Mesenchymal stem cell (in vitro differentiated cells and primary cell): ENCODE measurements at regions not wholly inside any gene's neighbourhood (a gene's known extent, or its start where the extent isn't known, plus 50 kb on each side); places are given as distances from the start of the nearest gene placed in this dataset.

Source experiments
- DNase-seq: peaks from one replicate; pipeline ENCODE4 v3.0.0-alpha.2; 2013
- H2AFZ ChIP-seq: one replicate; pipeline ENCODE4 v1.6.1; 2013; ENCODE audit warnings: low read depth, mild to moderate bottlenecking, control low read depth, inconsistent platforms, low read length, moderate library complexity
- H2AK5ac ChIP-seq: 2 replicates; pipeline ENCODE4 v1.6.1; 2013; ENCODE audit warnings: low read length, moderate library complexity, mild to moderate bottlenecking, inconsistent platforms; ENCODE audit not compliant: severe bottlenecking
- H2BK120ac ChIP-seq: one replicate; pipeline ENCODE4 v1.6.1; 2013; ENCODE audit warnings: low read depth, mild to moderate bottlenecking, inconsistent platforms, low read length, moderate library complexity
- H2BK12ac ChIP-seq, 2 experiments: one replicate each; pipeline ENCODE4 v1.6.1; 2013; ENCODE audit warnings: inconsistent platforms in 2 of 2, low read length in 2 of 2, mild to moderate bottlenecking in 2 of 2, moderate library complexity in 2 of 2, control low read depth in 1 of 2
- H2BK15ac ChIP-seq: one replicate; pipeline ENCODE4 v1.6.1; 2013; ENCODE audit warnings: mild to moderate bottlenecking, low read depth, inconsistent platforms; ENCODE audit not compliant: poor library complexity, severe bottlenecking
- H2BK5ac ChIP-seq: 2 replicates; pipeline ENCODE4 v1.6.1; 2013; ENCODE audit warnings: low read depth, mild to moderate bottlenecking, low read length, control low read depth, inconsistent platforms; ENCODE audit not compliant: poor library complexity, severe bottlenecking
- H3K14ac ChIP-seq, 2 experiments: one replicate each; pipeline ENCODE4 v1.6.1; 2013; ENCODE audit warnings: inconsistent platforms in 2 of 2, low read length in 2 of 2, control low read depth in 1 of 2, mild to moderate bottlenecking in 1 of 2, moderate library complexity in 1 of 2
- H3K18ac ChIP-seq, 2 experiments: one replicate each; pipeline ENCODE4 v1.6.1; 2013; ENCODE audit warnings: inconsistent platforms in 2 of 2, low read length in 2 of 2, control low read depth in 1 of 2, low read depth in 1 of 2, mild to moderate bottlenecking in 1 of 2
- H3K23ac ChIP-seq, 2 experiments: one replicate each; pipeline ENCODE4 v1.6.1; 2013; ENCODE audit warnings: inconsistent platforms in 2 of 2, low read length in 2 of 2, mild to moderate bottlenecking in 2 of 2, moderate library complexity in 2 of 2, control low read depth in 1 of 2
- H3K27ac ChIP-seq: 2 replicates; pipeline ENCODE4 v1.5.1; 2013; ENCODE audit warnings: mild to moderate bottlenecking, moderate library complexity, low read length, control low read depth, inconsistent platforms; ENCODE audit not compliant: poor library complexity, severe bottlenecking
- H3K27me3 ChIP-seq, 2 experiments: 2 replicates each; pipeline versions ENCODE4 v1.6.1 to v1.7.0; 2013; ENCODE audit warnings: low read length in 2 of 2, mild to moderate bottlenecking in 2 of 2, moderate library complexity in 2 of 2, control low read depth in 1 of 2, inconsistent platforms in 1 of 2; ENCODE audit not compliant: control insufficient read depth in 1 of 2, insufficient read depth in 1 of 2
- H3K36me3 ChIP-seq, 2 experiments: 2 replicates each; pipeline versions ENCODE4 v1.6.1 to v1.7.0; 2013; ENCODE audit warnings: low read length in 2 of 2, control low read depth in 1 of 2, inconsistent platforms in 1 of 2, low read depth in 1 of 2, mild to moderate bottlenecking in 1 of 2; ENCODE audit not compliant: insufficient read depth in 2 of 2, control insufficient read depth in 1 of 2
- H3K4ac ChIP-seq, 2 experiments: one replicate each; pipeline ENCODE4 v1.6.1; 2013; ENCODE audit warnings: inconsistent platforms in 2 of 2, low read length in 2 of 2, mild to moderate bottlenecking in 2 of 2, moderate library complexity in 2 of 2, control low read depth in 1 of 2, low read depth in 1 of 2
- H3K4me1 ChIP-seq: 2 replicates; pipeline ENCODE4 v1.6.1; 2013; ENCODE audit warnings: low read depth, low read length, control low read depth; ENCODE audit not compliant: control insufficient read depth, insufficient read depth
- H3K4me2 ChIP-seq: 2 replicates; pipeline ENCODE4 v1.6.1; 2013; ENCODE audit warnings: low read length, mild to moderate bottlenecking, inconsistent platforms; ENCODE audit not compliant: poor library complexity, severe bottlenecking
- H3K4me3 ChIP-seq, 2 experiments: 2 replicates each; pipeline versions ENCODE4 v1.5.1 to v1.7.0; 2013; ENCODE audit warnings: low read length in 2 of 2, mild to moderate bottlenecking in 2 of 2, control low read depth in 1 of 2, low read depth in 1 of 2; ENCODE audit not compliant: insufficient read depth in 1 of 2
- H3K79me1 ChIP-seq: replicated peaks from 2 replicates; pipeline ENCODE4 v1.6.1; 2013; ENCODE audit warnings: mild to moderate bottlenecking, control low read depth, low read length, inconsistent platforms; ENCODE audit not compliant: poor library complexity, severe bottlenecking
- H3K9ac ChIP-seq: 2 replicates; pipeline ENCODE4 v1.7.0; 2013; ENCODE audit warnings: mild to moderate bottlenecking, low read length, moderate library complexity
- H3K9me3 ChIP-seq: 2 replicates; pipeline ENCODE4 v1.7.0; 2013; ENCODE audit warnings: mild to moderate bottlenecking, low read length; ENCODE audit not compliant: control insufficient read depth
- H4K8ac ChIP-seq: one replicate; pipeline ENCODE4 v1.6.1; 2013; ENCODE audit warnings: inconsistent platforms, mild to moderate bottlenecking, low read length, moderate library complexity
- H4K91ac ChIP-seq: one replicate; pipeline ENCODE4 v1.6.1; 2013; ENCODE audit warnings: mild to moderate bottlenecking, low read length, inconsistent platforms
- WGBS: methylation state at CpG from one replicate; pipeline ENCODE4 v1.1.7; 2013; ENCODE audit warnings: mixed read lengths; 5-methylcytosine and 5-hydroxymethylcytosine counted together

DNA sequence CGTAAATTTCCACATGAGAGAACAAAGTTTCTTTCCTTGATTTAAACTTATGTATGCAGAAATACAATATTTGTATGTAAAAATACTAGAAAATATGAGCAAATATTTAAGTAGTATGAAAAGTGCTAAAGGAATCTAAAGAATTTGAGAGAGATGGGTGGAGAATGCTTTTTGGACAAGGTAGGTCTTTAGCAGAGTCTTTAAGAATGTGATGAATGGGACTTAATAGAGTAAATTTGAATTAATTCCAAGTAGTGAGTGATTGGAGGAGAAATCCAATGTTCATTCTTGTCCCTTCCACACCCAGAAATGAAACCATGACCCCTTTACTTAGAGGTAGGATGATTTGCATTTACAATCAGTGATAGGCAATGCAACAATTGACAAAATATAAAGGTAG lies 570.9 kb upstream of the ZFP42 start:
- no CpG with 5 or more reads among the region's 1 CpG for WGBS

DNA sequence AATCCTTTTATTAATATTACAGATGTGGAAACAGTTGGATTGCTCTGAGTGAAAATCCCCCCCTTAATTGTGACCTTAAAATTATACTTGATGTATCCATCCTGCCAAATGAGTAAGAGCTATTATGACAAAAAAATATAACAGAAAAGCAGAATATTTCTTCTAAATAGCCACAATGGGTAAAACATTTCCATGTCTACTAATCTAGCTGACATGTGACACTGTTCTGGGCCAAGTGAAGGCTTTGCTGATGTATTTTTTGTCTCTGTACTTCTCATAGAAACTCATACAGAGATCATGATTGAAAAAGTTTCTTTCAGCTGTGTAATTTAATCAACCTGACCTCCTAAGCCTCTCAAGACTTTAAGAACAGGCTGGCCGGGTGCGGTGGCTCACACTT lies 569.1 kb upstream of the ZFP42 start:
- no peak overlapping the region for H3K14ac ChIP-seq
- no peak overlapping the region for H2AK5ac ChIP-seq
- no peaks in the 10 kb centered on the region for H3K79me1 ChIP-seq
- no peak for DNase-seq
- H3K27ac ChIP-seq: no peak overlapping the region
- H4K8ac ChIP-seq: no peak overlapping the region
- WGBS: 83% methylated on average over 2 of the region's 2 CpGs
- H3K4me2 ChIP-seq: no peak overlapping the region
- H2AFZ ChIP-seq: no peak overlapping the region
- H3K9me3 ChIP-seq: no peaks in the 10 kb centered on the region
- no peaks in the 10 kb centered on the region for H3K4me1 ChIP-seq
- no peak overlapping the region for H2BK5ac ChIP-seq
- H3K23ac ChIP-seq: no peak overlapping the region
- no peak overlapping the region for H2BK12ac ChIP-seq
- no peak overlapping the region for H3K4ac ChIP-seq
- no peak overlapping the region for H3K9ac ChIP-seq
- H3K36me3 ChIP-seq: no peaks in the 10 kb centered on the region
- no peaks in the 10 kb centered on the region for H3K27me3 ChIP-seq
- no peak overlapping the region for H2BK15ac ChIP-seq
- H4K91ac ChIP-seq: no peak overlapping the region
- no peak overlapping the region for H3K18ac ChIP-seq
- no peak overlapping the region for H3K4me3 ChIP-seq
- H2BK120ac ChIP-seq: no peak overlapping the region

More for the DNA sequence above, 570.9 kb upstream of the ZFP42 start:
- Histone ChIP-seq H3K9me3 (no peaks in the 10 kb centered on the region), H3K4me1 (no peaks in the 10 kb centered on the region), H2BK15ac (no peak overlapping the region), H3K23ac (no peak overlapping the region), H3K4ac (no peak overlapping the region), H3K18ac (no peak overlapping the region), H3K4me2 (no peak overlapping the region), H2BK120ac (no peak overlapping the region), H4K91ac (no peak overlapping the region), H2BK5ac (no peak overlapping the region), H2BK12ac (no peak overlapping the region), H4K8ac (no peak overlapping the region), H3K14ac (no peak overlapping the region), H3K79me1 (no peaks in the 10 kb centered on the region), H3K27ac (no peak overlapping the region), H2AK5ac (no peak overlapping the region), H3K36me3 (no peaks in the 10 kb centered on the region), H3K9ac (no peak overlapping the region), H3K4me3 (no peak overlapping the region), H2AFZ (no peak overlapping the region), H3K27me3 (no peaks in the 10 kb centered on the region)
- DNase-seq: no peak

DNA sequence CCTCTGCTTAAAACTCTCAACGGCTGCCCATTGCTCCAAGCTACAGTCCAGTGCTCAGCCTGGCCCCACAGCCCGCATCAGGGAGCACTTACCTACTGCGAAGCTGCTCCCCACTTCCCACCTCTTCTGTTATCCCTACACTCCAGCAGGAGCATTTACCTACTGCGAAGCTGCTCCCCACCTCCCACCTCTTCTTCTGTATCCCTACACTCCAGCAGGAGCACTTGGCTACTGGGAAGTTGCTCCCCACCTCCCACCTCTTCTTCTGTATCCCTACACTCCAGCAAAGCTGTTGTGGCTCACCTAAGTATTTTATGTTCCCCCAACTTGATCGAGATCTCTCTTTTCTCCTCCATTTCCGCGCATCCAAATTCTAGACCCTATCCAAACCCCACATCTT lies 563.3 kb upstream of the ZFP42 start:
- WGBS: 80% methylated on average over 7 of the region's 7 CpGs
- no peak overlapping the region for H2BK120ac ChIP-seq

DNA sequence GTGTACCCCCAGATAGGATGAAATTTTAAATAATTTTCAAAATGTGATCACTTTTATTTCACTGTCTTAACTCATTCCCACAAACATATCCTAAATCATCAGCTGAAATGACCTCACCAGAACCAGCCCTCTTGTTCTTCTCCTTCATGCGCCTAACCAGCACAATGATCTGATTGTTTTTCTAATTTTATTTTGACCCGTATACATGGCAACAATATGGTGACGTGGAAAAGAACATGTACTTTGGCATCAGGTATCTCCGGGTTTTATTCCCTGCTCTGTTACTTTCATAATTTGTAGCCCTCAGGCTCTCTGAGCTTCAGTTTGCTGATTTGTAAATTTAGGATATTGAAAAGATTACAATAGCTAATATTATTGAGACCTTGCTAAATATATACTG lies 562.4 kb upstream of the ZFP42 start:
- H3K27ac ChIP-seq: no peak overlapping the region
- no peak overlapping the region for H2BK12ac ChIP-seq
- H3K4me3 ChIP-seq: no peak overlapping the region
- 92% methylated on average over 4 of the region's 4 CpGs for WGBS
- no peak for DNase-seq
- H4K8ac ChIP-seq: no peak overlapping the region
- no peak overlapping the region for H2BK5ac ChIP-seq
- H3K36me3 ChIP-seq: no peaks in the 10 kb centered on the region
- no peak overlapping the region for H3K23ac ChIP-seq
- no peak overlapping the region for H2BK15ac ChIP-seq
- H3K18ac ChIP-seq: no peak overlapping the region
- no peak overlapping the region for H3K4ac ChIP-seq
- no peak overlapping the region for H3K14ac ChIP-seq
- H2AFZ ChIP-seq: no peak overlapping the region
- peaks cover 20% of the 10 kb centered on the region for H3K9me3 ChIP-seq
- H2BK120ac ChIP-seq: no peak overlapping the region
- no peak overlapping the region for H3K9ac ChIP-seq
- H3K4me2 ChIP-seq: no peak overlapping the region
- no peak overlapping the region for H2AK5ac ChIP-seq
- no peaks in the 10 kb centered on the region for H3K4me1 ChIP-seq
- H3K27me3 ChIP-seq: no peaks in the 10 kb centered on the region
- no peak overlapping the region for H4K91ac ChIP-seq
- no peaks in the 10 kb centered on the region for H3K79me1 ChIP-seq

More for the DNA sequence above, 563.3 kb upstream of the ZFP42 start:
- H3K36me3 ChIP-seq: no peaks in the 10 kb centered on the region
- no peaks in the 10 kb centered on the region for H3K4me1 ChIP-seq
- no peaks in the 10 kb centered on the region for H3K79me1 ChIP-seq
- H3K27me3 ChIP-seq: no peaks in the 10 kb centered on the region
- peak overlapping the region in 1 of 2 experiments; percentile 16 for H3K23ac ChIP-seq
- no peak overlapping the region for H3K4me2 ChIP-seq
- no peak overlapping the region for H3K9ac ChIP-seq
- H3K18ac ChIP-seq: peak overlapping the region in 1 of 2 experiments; percentile 22
- no peak for DNase-seq
- no peak overlapping the region for H2AFZ ChIP-seq
- no peak overlapping the region for H4K91ac ChIP-seq
- H3K14ac ChIP-seq: no peak overlapping the region
- no peak overlapping the region for H3K4ac ChIP-seq
- H3K4me3 ChIP-seq: no peak overlapping the region
- H2BK5ac ChIP-seq: no peak overlapping the region
- no peak overlapping the region for H4K8ac ChIP-seq
- no peak overlapping the region for H2AK5ac ChIP-seq
- no peak overlapping the region for H2BK12ac ChIP-seq
- H3K9me3 ChIP-seq: peaks cover 13% of the 10 kb centered on the region
- no peak overlapping the region for H2BK15ac ChIP-seq
- no peak overlapping the region for H3K27ac ChIP-seq
